Colonic mucosa (tissue), 4 donors: ENCODE measurements at regions not wholly inside any gene's neighbourhood (a gene's known extent, or its start where the extent isn't known, plus 50 kb on each side); places are given as distances from the start of the nearest gene placed in this dataset.
A peak's percentile ranks its signal among the peaks of the same experiment; 100 is the strongest.

Experiments
- DNase-seq: peaks from one replicate; pipeline ENCODE4 v3.0.0-alpha.2; 2020
- H3K27ac ChIP-seq: fragments of 200-600 bp; one replicate; pipeline ENCODE4 v1.8.0; 2021
- H3K27me3 ChIP-seq: fragments of 200-600 bp; one replicate; pipeline ENCODE4 v1.8.0; 2021
- H3K36me3 ChIP-seq: fragments of 200-600 bp; one replicate; pipeline ENCODE4 v1.8.0; 2021
- H3K4me1 ChIP-seq: fragments of 200-600 bp; one replicate; pipeline ENCODE4 v1.8.0; 2021; ENCODE audit warnings: mild to moderate bottlenecking
- H3K4me3 ChIP-seq: fragments of 200-600 bp; one replicate; pipeline ENCODE4 v1.8.0; 2021
- H3K9ac ChIP-seq, 2 donors: one replicate each; pipeline ENCODE4 v1.7.0; 2013; ENCODE audit warnings: control low read depth in 2 of 2, low read depth in 2 of 2, low read length in 2 of 2
- H3K9me3 ChIP-seq: fragments of 200-600 bp; one replicate; pipeline ENCODE4 v1.8.0; 2021
- CTCF ChIP-seq: fragments of 200-600 bp; IDR thresholded peaks from one replicate; pipeline ENCODE4 v1.8.0; 2022; ENCODE audit warnings: antibody characterized with exemption, mild to moderate bottlenecking
- intact Hi-C: fragments of 100-400 bp; cut with DNase I; formaldehyde crosslinking; loops from one replicate; pipeline ENCODE4 v1.14.1; 2022
- donor health status: healthy.
- donor health status: DM: no; HTN: no; CAD: no.
- donor health status: DM: no; HTN: no; CAD: no.

- no peak overlapping the region for H3K27ac ChIP-seq
- no peak for DNase-seq
- H3K4me1 ChIP-seq, result no peaks in the 10 kb centered on the region
- H3K4me3 ChIP-seq, result no peak overlapping the region
- H3K9me3 ChIP-seq, result no peaks in the 10 kb centered on the region
- H3K27me3 ChIP-seq, result no peaks in the 10 kb centered on the region
- intact Hi-C loops, result no loop called here
- TF ChIP-seq CTCF, result no peak
- H3K36me3 ChIP-seq, result no peaks in the 10 kb centered on the region
- peak overlapping the region in 1 of 2 donors; percentile 2 for H3K9ac ChIP-seq
Observed at GRCh38 chr1:17887661-17888371, 132.7 kb downstream of the ACTL8 start.

GRCh38 chr1:17890056-17890814 is 135.1 kb downstream of the ACTL8 start:
- H3K27me3 ChIP-seq, result no peaks in the 10 kb centered on the region
- DNase-seq, result no peak
- no peak for TF ChIP-seq CTCF
- intact Hi-C loops, result no loop called here
- H3K9me3 ChIP-seq, result no peaks in the 10 kb centered on the region
- H3K4me3 ChIP-seq, result no peak overlapping the region
- no peak overlapping the region for H3K27ac ChIP-seq
- H3K4me1 ChIP-seq, result no peaks in the 10 kb centered on the region
- no peaks in the 10 kb centered on the region for H3K36me3 ChIP-seq
- no peak overlapping the region for H3K9ac ChIP-seq

- no peaks in the 10 kb centered on the region for H3K9me3 ChIP-seq
- TF ChIP-seq CTCF, result no peak
- intact Hi-C loops, result no loop called here
- H3K4me1 ChIP-seq, result no peaks in the 10 kb centered on the region
- H3K4me3 ChIP-seq, result no peak overlapping the region
- H3K9ac ChIP-seq, result no peak overlapping the region
- no peak for DNase-seq
- no peaks in the 10 kb centered on the region for H3K27me3 ChIP-seq
- no peak overlapping the region for H3K27ac ChIP-seq
- H3K36me3 ChIP-seq, result no peaks in the 10 kb centered on the region
Observed at GRCh38 chr1:17890815-17891191, 135.7 kb downstream of the ACTL8 start.

GRCh38 chr1:17891205-17892110 is 136.3 kb downstream of the ACTL8 start:
- Histone ChIP-seq H3K4me1 (no peaks in the 10 kb centered on the region), H3K27ac (no peak overlapping the region), H3K9ac (no peak overlapping the region), H3K9me3 (no peaks in the 10 kb centered on the region), H3K36me3 (no peaks in the 10 kb centered on the region), H3K27me3 (no peaks in the 10 kb centered on the region), H3K4me3 (no peak overlapping the region)
- intact Hi-C loops, result no loop called here
- TF ChIP-seq CTCF, result no peak
- DNase-seq, result no peak

- no peak overlapping the region for H3K4me3 ChIP-seq
- H3K36me3 ChIP-seq, result no peaks in the 10 kb centered on the region
- H3K27ac ChIP-seq, result no peak overlapping the region
- TF ChIP-seq CTCF, result no peak
- intact Hi-C loops, result no loop called here
- H3K27me3 ChIP-seq, result no peaks in the 10 kb centered on the region
- no peak for DNase-seq
- no peaks in the 10 kb centered on the region for H3K4me1 ChIP-seq
- no peak overlapping the region for H3K9ac ChIP-seq
- no peaks in the 10 kb centered on the region for H3K9me3 ChIP-seq
Observed at GRCh38 chr1:17892225-17892624, 137.1 kb downstream of the ACTL8 start.
